ENCODE measurements at regions not wholly inside any gene's neighbourhood (a gene's known extent, or its start where the extent isn't known, plus 50 kb on each side); places are given as distances from the start of the nearest gene placed in this dataset.

DNA sequence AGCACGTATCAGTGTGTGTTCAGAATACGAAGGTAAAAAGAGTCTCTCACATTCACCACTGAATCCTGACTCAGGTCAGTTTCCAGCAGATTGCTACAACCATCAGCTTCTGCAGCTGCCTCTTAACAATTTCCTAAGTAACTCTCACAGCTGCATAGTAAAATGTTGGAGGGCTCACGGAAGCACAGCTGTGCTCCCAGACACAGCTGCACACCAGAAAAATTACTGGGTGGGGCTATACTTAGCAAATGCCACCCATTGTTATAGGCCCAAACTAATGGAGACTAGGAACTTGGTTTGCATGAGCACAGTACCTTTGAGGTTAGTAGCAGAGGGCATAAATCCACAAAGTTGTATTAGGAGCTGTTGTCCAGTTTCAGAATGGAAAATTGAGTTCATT, 153.9 kb upstream of the ERBB4 start:
- TF ChIP-seq, protein P1, sequence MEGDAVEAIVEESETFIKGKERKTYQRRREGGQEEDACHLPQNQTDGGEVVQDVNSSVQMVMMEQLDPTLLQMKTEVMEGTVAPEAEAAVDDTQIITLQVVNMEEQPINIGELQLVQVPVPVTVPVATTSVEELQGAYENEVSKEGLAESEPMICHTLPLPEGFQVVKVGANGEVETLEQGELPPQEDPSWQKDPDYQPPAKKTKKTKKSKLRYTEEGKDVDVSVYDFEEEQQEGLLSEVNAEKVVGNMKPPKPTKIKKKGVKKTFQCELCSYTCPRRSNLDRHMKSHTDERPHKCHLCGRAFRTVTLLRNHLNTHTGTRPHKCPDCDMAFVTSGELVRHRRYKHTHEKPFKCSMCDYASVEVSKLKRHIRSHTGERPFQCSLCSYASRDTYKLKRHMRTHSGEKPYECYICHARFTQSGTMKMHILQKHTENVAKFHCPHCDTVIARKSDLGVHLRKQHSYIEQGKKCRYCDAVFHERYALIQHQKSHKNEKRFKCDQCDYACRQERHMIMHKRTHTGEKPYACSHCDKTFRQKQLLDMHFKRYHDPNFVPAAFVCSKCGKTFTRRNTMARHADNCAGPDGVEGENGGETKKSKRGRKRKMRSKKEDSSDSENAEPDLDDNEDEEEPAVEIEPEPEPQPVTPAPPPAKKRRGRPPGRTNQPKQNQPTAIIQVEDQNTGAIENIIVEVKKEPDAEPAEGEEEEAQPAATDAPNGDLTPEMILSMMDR (conservative IDR thresholded peaks at IDR 0.05): no peak
- TF ChIP-seq ZFX (IDR thresholded peaks at IDR 0.05): no peak
